NB4 (cell line): ENCODE measurements at regions not wholly inside any gene's neighbourhood (a gene's known extent, or its start where the extent isn't known, plus 50 kb on each side); places are given as distances from the start of the nearest gene placed in this dataset.

Experiments used
- MYC ChIP-seq: IDR thresholded peaks from 2 replicates; pipeline ENCODE4 v1.6.1; 2011; ENCODE audit warnings: low read depth, low read length
- POLR2A ChIP-seq: IDR thresholded peaks from 2 replicates; pipeline ENCODE4 v1.6.1; 2011; ENCODE audit warnings: mild to moderate bottlenecking; ENCODE audit not compliant: insufficient read length; ENCODE audit errors: extremely low read depth
- TF ChIP-seq, protein P1 (sequence below): IDR thresholded peaks from one replicate; pipeline ENCODE4 v1.5.1; 2012; ENCODE audit warnings: low read depth, low read length
- TF ChIP-seq, protein P2 (sequence below): IDR thresholded peaks from 2 replicates; pipeline ENCODE4 v1.6.1; 2011; ENCODE audit warnings: low read depth, low read length

DNA sequence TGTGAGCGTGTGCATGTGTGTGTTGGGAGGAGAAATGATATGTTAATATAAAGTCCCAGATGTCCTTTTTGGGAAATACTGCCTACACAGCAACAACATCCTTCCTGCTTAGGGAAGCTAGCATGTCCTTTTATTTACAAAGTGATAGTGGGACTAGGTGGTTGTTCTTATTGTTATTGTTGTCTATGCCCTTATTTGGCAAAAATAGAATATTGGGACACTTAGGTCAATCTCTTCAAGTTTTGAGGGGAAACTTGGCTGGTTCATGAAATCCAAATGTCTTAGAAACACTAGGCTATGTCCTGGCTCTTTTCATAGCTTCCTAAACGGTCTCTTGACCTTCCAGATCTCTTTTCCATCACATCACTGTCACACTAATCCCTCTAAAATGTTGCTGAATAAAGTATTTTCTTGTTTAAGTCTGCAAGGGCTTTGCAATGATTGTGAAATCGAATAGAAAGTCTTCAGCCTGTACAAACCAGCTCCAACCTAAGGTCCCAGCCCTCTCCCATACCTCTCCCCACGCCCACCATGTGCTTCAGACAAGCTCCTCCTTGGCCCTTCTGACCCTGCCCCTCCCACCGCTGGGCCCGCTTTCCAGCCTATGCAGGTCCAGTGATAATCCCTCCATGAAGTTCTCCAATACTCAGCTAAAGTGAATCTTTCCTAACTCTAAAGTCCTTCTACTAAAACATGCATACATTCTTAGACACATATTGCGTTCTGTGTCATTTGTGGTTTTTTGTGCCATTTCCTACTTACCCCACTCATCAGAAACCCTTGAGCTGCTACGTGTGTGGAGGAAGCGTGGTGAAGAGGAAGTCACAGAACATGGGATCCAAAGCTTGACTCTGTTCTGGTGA is 205.1 kb downstream of the LY86 start:
- TF ChIP-seq, protein P1, sequence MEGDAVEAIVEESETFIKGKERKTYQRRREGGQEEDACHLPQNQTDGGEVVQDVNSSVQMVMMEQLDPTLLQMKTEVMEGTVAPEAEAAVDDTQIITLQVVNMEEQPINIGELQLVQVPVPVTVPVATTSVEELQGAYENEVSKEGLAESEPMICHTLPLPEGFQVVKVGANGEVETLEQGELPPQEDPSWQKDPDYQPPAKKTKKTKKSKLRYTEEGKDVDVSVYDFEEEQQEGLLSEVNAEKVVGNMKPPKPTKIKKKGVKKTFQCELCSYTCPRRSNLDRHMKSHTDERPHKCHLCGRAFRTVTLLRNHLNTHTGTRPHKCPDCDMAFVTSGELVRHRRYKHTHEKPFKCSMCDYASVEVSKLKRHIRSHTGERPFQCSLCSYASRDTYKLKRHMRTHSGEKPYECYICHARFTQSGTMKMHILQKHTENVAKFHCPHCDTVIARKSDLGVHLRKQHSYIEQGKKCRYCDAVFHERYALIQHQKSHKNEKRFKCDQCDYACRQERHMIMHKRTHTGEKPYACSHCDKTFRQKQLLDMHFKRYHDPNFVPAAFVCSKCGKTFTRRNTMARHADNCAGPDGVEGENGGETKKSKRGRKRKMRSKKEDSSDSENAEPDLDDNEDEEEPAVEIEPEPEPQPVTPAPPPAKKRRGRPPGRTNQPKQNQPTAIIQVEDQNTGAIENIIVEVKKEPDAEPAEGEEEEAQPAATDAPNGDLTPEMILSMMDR = no peak
- TF ChIP-seq POLR2A (no peak), MYC (peak; percentile 58)
- TF ChIP-seq, protein P2, sequence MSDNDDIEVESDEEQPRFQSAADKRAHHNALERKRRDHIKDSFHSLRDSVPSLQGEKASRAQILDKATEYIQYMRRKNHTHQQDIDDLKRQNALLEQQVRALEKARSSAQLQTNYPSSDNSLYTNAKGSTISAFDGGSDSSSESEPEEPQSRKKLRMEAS = peak; percentile 40; the same call in 1 of the 2 replicates
